Esophagus muscularis mucosa (tissue), 4 donors: ENCODE measurements at regions not wholly inside any gene's neighbourhood (a gene's known extent, or its start where the extent isn't known, plus 50 kb on each side); places are given as distances from the start of the nearest gene placed in this dataset.

Experiments used
- EP300 ChIP-seq: sonication (generic); formaldehyde crosslinking; IDR thresholded peaks from one replicate; pipeline ENCODE4 v1.6.1; 2017; ENCODE audit warnings: antibody characterized with exemption
- POLR2A ChIP-seq: fragments of 450-650 bp; IDR thresholded peaks from one replicate; pipeline ENCODE4 v1.6.1; 2017; ENCODE audit warnings: antibody characterized with exemption, moderate library complexity, mild to moderate bottlenecking, low read depth
- POLR2AphosphoS5 ChIP-seq, 2 donors: sonication (generic); formaldehyde crosslinking; IDR thresholded peaks; one replicate each; pipeline ENCODE4 v1.6.1; 2017; ENCODE audit warnings: antibody characterized with exemption in 2 of 2
- TF ChIP-seq, protein P1 (sequence below), 3 experiments: fragments of 200-600 bp in 2 of 3; fragments of 450-650 bp in 1 of 3; sonication (generic) in 2 of 3; IDR thresholded peaks; one replicate each; pipeline ENCODE4 v1.5.1; 2017 to 2019; ENCODE audit warnings: antibody characterized with exemption in 3 of 3, mild to moderate bottlenecking in 2 of 3, moderate library complexity in 1 of 3

DNA sequence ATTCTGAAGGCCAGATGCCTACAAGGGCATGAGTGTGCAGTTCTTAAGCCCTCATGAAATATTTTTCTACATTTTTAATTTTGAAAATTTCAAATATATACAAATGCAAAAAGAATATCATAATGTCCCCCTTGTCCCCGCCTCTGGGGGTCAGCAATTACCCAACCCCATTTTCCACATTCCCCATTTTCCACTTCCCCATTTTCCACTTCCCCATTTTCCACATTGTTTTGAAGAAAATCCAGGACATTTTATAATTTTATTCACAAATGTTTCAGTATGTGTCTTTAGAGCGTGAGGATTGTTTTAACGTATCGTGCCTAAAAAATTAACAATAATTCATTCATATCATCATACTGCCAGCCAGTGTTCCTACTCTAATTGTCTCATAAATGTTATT, 403.6 kb upstream of the RAB6C start:
- TF ChIP-seq, protein P1, sequence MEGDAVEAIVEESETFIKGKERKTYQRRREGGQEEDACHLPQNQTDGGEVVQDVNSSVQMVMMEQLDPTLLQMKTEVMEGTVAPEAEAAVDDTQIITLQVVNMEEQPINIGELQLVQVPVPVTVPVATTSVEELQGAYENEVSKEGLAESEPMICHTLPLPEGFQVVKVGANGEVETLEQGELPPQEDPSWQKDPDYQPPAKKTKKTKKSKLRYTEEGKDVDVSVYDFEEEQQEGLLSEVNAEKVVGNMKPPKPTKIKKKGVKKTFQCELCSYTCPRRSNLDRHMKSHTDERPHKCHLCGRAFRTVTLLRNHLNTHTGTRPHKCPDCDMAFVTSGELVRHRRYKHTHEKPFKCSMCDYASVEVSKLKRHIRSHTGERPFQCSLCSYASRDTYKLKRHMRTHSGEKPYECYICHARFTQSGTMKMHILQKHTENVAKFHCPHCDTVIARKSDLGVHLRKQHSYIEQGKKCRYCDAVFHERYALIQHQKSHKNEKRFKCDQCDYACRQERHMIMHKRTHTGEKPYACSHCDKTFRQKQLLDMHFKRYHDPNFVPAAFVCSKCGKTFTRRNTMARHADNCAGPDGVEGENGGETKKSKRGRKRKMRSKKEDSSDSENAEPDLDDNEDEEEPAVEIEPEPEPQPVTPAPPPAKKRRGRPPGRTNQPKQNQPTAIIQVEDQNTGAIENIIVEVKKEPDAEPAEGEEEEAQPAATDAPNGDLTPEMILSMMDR (IDR thresholded peaks at IDR 0.05) = no peak
- no peak for TF ChIP-seq POLR2A
- TF ChIP-seq EP300 = no peak
- no peak for TF ChIP-seq POLR2AphosphoS5 (IDR thresholded peaks at IDR 0.05)
